ENCODE measurements at regions not wholly inside any gene's neighbourhood (a gene's known extent, or its start where the extent isn't known, plus 50 kb on each side); places are given as distances from the start of the nearest gene placed in this dataset.

GRCh38 chr1:73820843-73821242 is 377.1 kb downstream of the LRRIQ3 start:
- H3K4me3 Mint-ChIP-seq: no peak overlapping the region

DNA sequence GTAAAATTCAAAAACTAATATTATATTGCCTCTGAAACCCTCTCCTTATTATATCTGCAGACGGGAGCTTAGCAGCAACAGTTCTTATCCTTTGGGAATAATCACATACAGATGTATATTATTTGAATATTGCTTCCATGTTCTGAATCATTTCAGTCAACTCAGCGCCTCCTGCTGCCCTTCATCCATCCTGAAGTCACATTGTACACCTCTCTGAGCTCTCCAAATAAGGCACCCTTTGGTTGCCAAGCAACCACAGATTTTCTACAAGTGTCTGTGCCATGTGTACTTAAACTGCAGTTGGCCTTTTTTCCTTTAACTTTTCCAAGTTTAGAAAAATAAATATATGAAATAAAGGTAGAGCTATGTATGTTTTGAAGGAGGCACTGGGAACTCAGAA is 384.3 kb downstream of the LRRIQ3 start:
- no peaks in the 10 kb centered on the region for H3K4me1 Mint-ChIP-seq (ENCODE audit: low read depth)
- H3K27ac Mint-ChIP-seq: no peak overlapping the region
- peaks cover 13% of the 10 kb centered on the region for H3K9me3 Mint-ChIP-seq
- no peaks in the 10 kb centered on the region for H3K36me3 Mint-ChIP-seq (ENCODE audit: low read depth)
- H3K27me3 Mint-ChIP-seq: no peaks in the 10 kb centered on the region
- H3K4me3 Mint-ChIP-seq: no peak overlapping the region

More at GRCh38 chr1:73820843-73821242, 377.1 kb downstream of the LRRIQ3 start:
- Mint-ChIP-seq H3K4me1 (ENCODE audit: low read depth) (no peaks in the 10 kb centered on the region), H3K27ac (no peak overlapping the region), H3K27me3 (no peaks in the 10 kb centered on the region), H3K36me3 (ENCODE audit: low read depth) (no peaks in the 10 kb centered on the region), H3K9me3 (peaks cover 9% of the 10 kb centered on the region)

DNA sequence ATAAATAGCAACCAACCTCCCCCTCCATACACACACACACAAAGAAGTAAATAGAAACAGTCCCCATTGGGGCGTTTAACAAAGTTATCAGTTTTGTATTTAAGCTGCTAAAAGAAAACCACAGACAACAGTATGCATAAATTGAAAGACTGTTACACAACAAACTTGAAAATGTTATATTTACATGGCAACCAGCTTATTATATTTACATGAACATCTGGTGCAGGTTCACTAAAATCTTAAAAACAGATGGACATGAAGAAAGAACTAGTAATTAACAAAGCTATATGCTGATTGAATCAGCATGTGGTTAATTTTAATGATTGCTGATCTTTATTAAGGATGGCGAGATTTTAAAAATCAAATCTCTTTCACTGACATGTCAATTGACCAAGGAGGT is 384.7 kb downstream of the LRRIQ3 start:
- H3K4me3 Mint-ChIP-seq: no peak overlapping the region
- H3K9me3 Mint-ChIP-seq: peaks cover 13% of the 10 kb centered on the region
- H3K27ac Mint-ChIP-seq: no peak overlapping the region
- H3K4me1 Mint-ChIP-seq (ENCODE audit: low read depth): no peaks in the 10 kb centered on the region
- no peaks in the 10 kb centered on the region for H3K27me3 Mint-ChIP-seq
- H3K36me3 Mint-ChIP-seq (ENCODE audit: low read depth): no peaks in the 10 kb centered on the region

DNA sequence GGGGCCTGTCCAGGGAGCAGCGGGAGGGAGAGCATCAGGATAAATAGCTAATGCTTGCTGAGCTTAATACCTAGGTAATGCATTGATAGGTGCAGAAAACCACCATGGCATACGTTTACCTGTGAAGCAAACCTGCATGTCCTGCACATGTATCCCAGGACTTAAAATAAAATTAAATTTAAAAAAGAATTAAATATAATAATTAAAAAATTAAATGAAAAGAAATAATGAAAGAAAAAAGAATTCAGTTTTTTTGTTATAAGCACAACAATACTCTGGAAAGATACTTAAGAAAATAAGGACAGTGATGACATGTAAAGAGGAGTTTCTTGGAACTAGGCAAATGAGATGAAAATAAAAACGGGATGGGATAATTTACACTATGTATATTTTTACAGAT is 386.2 kb downstream of the LRRIQ3 start:
- Mint-ChIP-seq H3K9me3 (peaks cover 13% of the 10 kb centered on the region), H3K4me3 (no peak overlapping the region), H3K27ac (no peak overlapping the region), H3K27me3 (no peaks in the 10 kb centered on the region), H3K36me3 (ENCODE audit: low read depth) (no peaks in the 10 kb centered on the region), H3K4me1 (ENCODE audit: low read depth) (no peaks in the 10 kb centered on the region)

DNA sequence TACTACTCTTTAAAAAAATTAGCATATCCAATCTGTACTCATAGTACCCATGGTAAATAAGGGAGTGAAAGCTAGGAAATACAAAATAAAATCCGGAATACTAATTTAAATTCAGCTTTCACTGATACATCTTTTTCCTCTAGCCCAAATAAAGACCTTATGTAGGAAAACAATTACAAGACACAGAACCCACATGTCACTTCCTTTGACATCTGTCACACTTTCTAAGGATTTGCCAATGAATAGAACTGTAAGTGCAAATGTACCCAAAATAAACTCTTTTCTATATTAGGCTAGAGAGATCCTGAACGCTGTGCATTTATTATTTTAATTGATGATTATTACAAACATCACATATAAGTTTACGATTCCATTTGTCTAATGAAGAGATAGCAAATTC is 393.0 kb downstream of the LRRIQ3 start:
- no peak overlapping the region for H3K4me3 Mint-ChIP-seq
- H3K36me3 Mint-ChIP-seq (ENCODE audit: low read depth): no peaks in the 10 kb centered on the region
- peaks cover 4% of the 10 kb centered on the region for H3K9me3 Mint-ChIP-seq
- H3K27me3 Mint-ChIP-seq: no peaks in the 10 kb centered on the region
- H3K4me1 Mint-ChIP-seq (ENCODE audit: low read depth): no peaks in the 10 kb centered on the region
- H3K27ac Mint-ChIP-seq: no peak overlapping the region

DNA sequence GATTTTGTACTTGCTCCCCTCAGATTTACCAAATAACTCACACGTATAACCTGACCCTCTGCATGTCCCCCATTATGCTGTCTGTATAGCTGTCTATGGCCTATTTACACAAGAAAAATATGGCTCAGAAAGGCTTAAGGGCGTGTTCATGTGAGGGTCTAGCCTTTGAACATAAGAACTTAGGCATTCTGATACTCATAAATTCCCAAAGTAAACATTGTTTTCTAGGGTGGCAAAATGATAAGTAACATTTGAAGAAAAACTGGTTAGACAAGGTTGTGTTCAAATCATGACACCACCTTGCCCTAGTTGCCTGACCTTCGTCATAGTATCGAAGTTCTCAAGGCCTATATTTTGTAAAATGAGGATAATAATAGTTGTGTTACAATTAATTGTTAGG is 394.6 kb downstream of the LRRIQ3 start:
- H3K27me3 Mint-ChIP-seq: no peaks in the 10 kb centered on the region
- no peaks in the 10 kb centered on the region for H3K36me3 Mint-ChIP-seq (ENCODE audit: low read depth)
- H3K27ac Mint-ChIP-seq: no peak overlapping the region
- H3K4me3 Mint-ChIP-seq: no peak overlapping the region
- no peaks in the 10 kb centered on the region for H3K4me1 Mint-ChIP-seq (ENCODE audit: low read depth)
- H3K9me3 Mint-ChIP-seq: no peaks in the 10 kb centered on the region

DNA sequence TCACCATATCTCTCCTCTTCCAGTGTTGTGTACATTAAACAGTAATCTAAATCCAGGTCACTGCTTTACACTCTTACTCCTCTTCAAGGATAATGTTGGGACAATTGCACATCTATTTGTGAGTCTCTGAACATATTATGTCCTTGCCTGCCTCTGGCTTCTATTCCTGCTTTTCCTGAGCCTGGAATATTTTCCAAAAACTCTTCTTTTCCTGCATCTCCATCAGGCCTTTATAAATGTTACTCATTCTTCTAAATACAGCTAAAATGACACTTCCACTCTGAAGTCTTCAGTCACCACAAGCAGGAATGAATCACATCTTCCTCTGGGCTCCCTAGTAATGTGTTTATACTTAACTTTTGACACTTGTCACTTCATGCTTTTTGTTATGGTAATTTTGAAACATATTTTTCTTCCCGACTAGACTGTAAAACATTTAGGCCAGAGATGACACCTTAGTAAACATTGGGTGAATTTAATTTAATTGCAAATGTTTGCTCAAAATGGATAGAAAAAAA is 396.0 kb downstream of the LRRIQ3 start:
- no peak overlapping the region for H3K27ac Mint-ChIP-seq
- no peaks in the 10 kb centered on the region for H3K27me3 Mint-ChIP-seq
- H3K36me3 Mint-ChIP-seq (ENCODE audit: low read depth): no peaks in the 10 kb centered on the region
- H3K9me3 Mint-ChIP-seq: no peaks in the 10 kb centered on the region
- no peak overlapping the region for H3K4me3 Mint-ChIP-seq
- no peaks in the 10 kb centered on the region for H3K4me1 Mint-ChIP-seq (ENCODE audit: low read depth)

DNA sequence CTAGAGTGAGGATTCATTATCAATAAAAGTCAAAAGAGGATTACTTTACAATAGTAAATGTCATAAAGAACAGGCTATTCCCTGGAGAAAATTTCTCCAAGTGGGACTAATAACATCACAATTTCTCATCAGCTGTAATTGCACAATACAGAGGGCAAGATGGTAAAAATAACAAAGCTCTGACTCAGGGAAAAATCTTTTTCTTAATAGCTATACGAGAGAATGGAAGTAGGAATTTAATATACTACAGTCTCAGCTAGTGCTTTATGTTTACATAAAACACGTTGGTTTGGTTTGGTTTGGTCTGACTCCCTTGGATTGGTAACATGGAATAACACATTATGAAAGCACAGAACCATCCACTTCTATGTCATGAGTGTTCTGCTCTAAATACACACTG is 397.6 kb downstream of the LRRIQ3 start:
- H3K9me3 Mint-ChIP-seq: no peaks in the 10 kb centered on the region
- H3K27ac Mint-ChIP-seq: no peak overlapping the region
- no peaks in the 10 kb centered on the region for H3K27me3 Mint-ChIP-seq
- H3K4me3 Mint-ChIP-seq: no peak overlapping the region
- H3K36me3 Mint-ChIP-seq (ENCODE audit: low read depth): no peaks in the 10 kb centered on the region
- H3K4me1 Mint-ChIP-seq (ENCODE audit: low read depth): no peaks in the 10 kb centered on the region

GRCh38 chr1:73789965-73790364 is 408.0 kb downstream of the LRRIQ3 start:
- no peaks in the 10 kb centered on the region for H3K27me3 Mint-ChIP-seq
- H3K4me1 Mint-ChIP-seq (ENCODE audit: low read depth): no peaks in the 10 kb centered on the region
- no peak overlapping the region for H3K27ac Mint-ChIP-seq
- H3K4me3 Mint-ChIP-seq: no peak overlapping the region
- H3K36me3 Mint-ChIP-seq (ENCODE audit: low read depth): no peaks in the 10 kb centered on the region
- H3K9me3 Mint-ChIP-seq: no peaks in the 10 kb centered on the region

- Mint-ChIP-seq H3K27ac (no peak overlapping the region), H3K4me3 (no peak overlapping the region), H3K4me1 (ENCODE audit: low read depth) (no peaks in the 10 kb centered on the region), H3K9me3 (peaks cover 7% of the 10 kb centered on the region), H3K27me3 (no peaks in the 10 kb centered on the region), H3K36me3 (ENCODE audit: low read depth) (no peaks in the 10 kb centered on the region)
These were observed 413.9 kb downstream of the LRRIQ3 start for GRCh38 chr1:73784026-73784425.

- H3K27ac Mint-ChIP-seq: no peak overlapping the region
- no peaks in the 10 kb centered on the region for H3K36me3 Mint-ChIP-seq (ENCODE audit: low read depth)
- H3K27me3 Mint-ChIP-seq: no peaks in the 10 kb centered on the region
- no peak overlapping the region for H3K4me3 Mint-ChIP-seq
- peaks cover 7% of the 10 kb centered on the region for H3K9me3 Mint-ChIP-seq
- no peaks in the 10 kb centered on the region for H3K4me1 Mint-ChIP-seq (ENCODE audit: low read depth)
These were observed 414.6 kb downstream of the LRRIQ3 start for GRCh38 chr1:73783352-73783751.

GRCh38 chr1:73782901-73783300 is 415.1 kb downstream of the LRRIQ3 start:
- H3K4me3 Mint-ChIP-seq: no peak overlapping the region
- H3K36me3 Mint-ChIP-seq (ENCODE audit: low read depth): no peaks in the 10 kb centered on the region
- H3K9me3 Mint-ChIP-seq: peaks cover 7% of the 10 kb centered on the region
- no peaks in the 10 kb centered on the region for H3K4me1 Mint-ChIP-seq (ENCODE audit: low read depth)
- H3K27me3 Mint-ChIP-seq: no peaks in the 10 kb centered on the region
- no peak overlapping the region for H3K27ac Mint-ChIP-seq

GRCh38 chr1:73781251-73781650 is 416.7 kb downstream of the LRRIQ3 start:
- H3K4me1 Mint-ChIP-seq (ENCODE audit: low read depth): no peaks in the 10 kb centered on the region
- H3K27me3 Mint-ChIP-seq: no peaks in the 10 kb centered on the region

DNA sequence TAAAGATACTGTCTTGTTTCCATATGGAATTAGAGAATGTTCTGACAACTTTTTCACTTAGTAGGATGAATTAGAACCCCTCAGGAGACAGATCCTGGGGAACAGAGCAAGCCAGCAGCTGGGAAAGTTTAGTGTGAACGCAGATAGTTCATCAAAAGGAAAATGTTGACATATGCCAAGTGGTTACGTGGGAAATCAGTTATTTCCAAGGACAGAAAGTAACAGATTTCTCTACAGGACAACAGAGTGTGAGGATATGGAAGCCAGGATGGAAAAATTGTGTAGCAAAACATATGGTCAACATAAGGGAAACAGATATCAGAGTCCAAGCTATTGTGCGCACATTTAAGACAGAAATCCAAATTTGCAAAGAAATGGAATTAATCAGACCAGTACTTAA is 419.5 kb downstream of the LRRIQ3 start:
- Mint-ChIP-seq H3K9me3 (peaks cover 7% of the 10 kb centered on the region), H3K27ac (no peak overlapping the region), H3K4me1 (ENCODE audit: low read depth) (no peaks in the 10 kb centered on the region), H3K4me3 (no peak overlapping the region), H3K36me3 (ENCODE audit: low read depth) (no peaks in the 10 kb centered on the region), H3K27me3 (no peaks in the 10 kb centered on the region)

More at GRCh38 chr1:73781251-73781650, 416.7 kb downstream of the LRRIQ3 start:
- Mint-ChIP-seq H3K4me3 (no peak overlapping the region), H3K27ac (no peak overlapping the region), H3K9me3 (peaks cover 7% of the 10 kb centered on the region), H3K36me3 (ENCODE audit: low read depth) (no peaks in the 10 kb centered on the region)

DNA sequence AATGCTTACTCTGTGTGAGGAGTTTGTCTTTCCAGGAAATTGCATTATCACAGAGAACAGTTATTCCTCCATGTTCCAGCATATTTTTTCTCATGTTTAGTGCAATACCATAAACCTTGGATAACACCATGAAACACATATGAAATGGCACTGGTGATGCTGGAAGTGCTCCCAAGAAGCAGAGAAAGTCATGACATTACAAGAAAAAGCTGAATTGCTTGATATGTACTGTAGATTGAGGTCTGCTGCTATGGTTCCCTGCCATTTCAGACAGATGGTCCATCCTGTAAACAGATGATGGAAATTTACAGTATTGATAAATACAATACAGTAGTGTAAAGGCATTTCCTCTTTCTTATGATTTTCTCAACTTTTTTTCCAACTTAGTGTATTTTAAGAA is 422.1 kb downstream of the LRRIQ3 start:
- Mint-ChIP-seq H3K36me3 (ENCODE audit: low read depth) (no peaks in the 10 kb centered on the region), H3K4me3 (no peak overlapping the region), H3K27ac (no peak overlapping the region), H3K27me3 (no peaks in the 10 kb centered on the region), H3K4me1 (ENCODE audit: low read depth) (no peaks in the 10 kb centered on the region), H3K9me3 (no peaks in the 10 kb centered on the region)

DNA sequence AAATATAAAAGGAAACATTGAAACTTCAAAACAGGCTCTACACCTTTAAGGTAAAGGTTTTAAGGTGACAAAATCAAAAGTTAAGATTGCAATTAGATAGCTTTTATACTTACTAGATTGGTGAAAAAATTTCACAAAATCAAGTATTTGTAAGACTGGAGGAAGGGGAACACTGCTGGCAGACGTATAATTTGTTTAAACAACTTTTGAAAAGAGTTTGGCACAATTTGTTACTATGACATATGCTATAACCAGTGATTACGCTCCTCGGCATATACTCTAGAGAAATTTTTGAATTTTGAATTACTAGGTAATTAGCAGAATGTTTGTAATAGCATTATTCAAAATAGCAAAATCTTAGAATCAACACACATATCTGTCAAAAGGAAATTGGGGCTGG is 425.0 kb downstream of the LRRIQ3 start:
- Mint-ChIP-seq H3K27me3 (no peaks in the 10 kb centered on the region), H3K36me3 (ENCODE audit: low read depth) (no peaks in the 10 kb centered on the region), H3K4me3 (no peak overlapping the region), H3K9me3 (peaks cover 4% of the 10 kb centered on the region), H3K27ac (no peak overlapping the region), H3K4me1 (ENCODE audit: low read depth) (no peaks in the 10 kb centered on the region)

Data from stimulated activated naive CD8-positive, alpha-beta T cell treated with anti-CD3 and anti-CD28 coated beads, Interleukin-15, Interleukin-2, amounts not matched to agents 100 ng/mL and 50 ng/mL, for 24 hours (primary cell).